DND-41 (cell line): ENCODE measurements at regions not wholly inside any gene's neighbourhood (a gene's known extent, or its start where the extent isn't known, plus 50 kb on each side); places are given as distances from the start of the nearest gene placed in this dataset.

Experiments
- ATAC-seq: fragments of 200-7000 bp; cut with Tn5 transposase; 3 replicates; pipeline ENCODE4 v1.9.1; 2021; ENCODE audit warnings: low read depth; ENCODE audit not compliant: insufficient read depth
- DNase-seq: peaks from one replicate; pipeline ENCODE4 v3.0.0-alpha.2; 2020
- H2AFZ ChIP-seq: 2 replicates; pipeline ENCODE4 v1.6.0; 2012; ENCODE audit warnings: low read depth, low read length
- H3K27ac ChIP-seq: 2 replicates; pipeline ENCODE4 v1.5.1; 2012; ENCODE audit warnings: low read length, inconsistent platforms
- H3K27me3 ChIP-seq: fragments of 200-600 bp; sonication (generic); 2 replicates; pipeline ENCODE4 v1.6.0; 2012; ENCODE audit warnings: low read length, mild to moderate bottlenecking, inconsistent platforms; ENCODE audit not compliant: insufficient read depth, poor library complexity
- H3K36me3 ChIP-seq: 2 replicates; pipeline ENCODE4 v1.5.1; 2012; ENCODE audit warnings: low read length, inconsistent platforms; ENCODE audit not compliant: insufficient read depth
- H3K4me1 ChIP-seq: 2 replicates; pipeline ENCODE4 v1.5.1; 2012; ENCODE audit warnings: mild to moderate bottlenecking, low read length; ENCODE audit not compliant: insufficient read depth
- H3K4me2 ChIP-seq: 2 replicates; pipeline ENCODE4 v1.6.0; 2012; ENCODE audit warnings: mild to moderate bottlenecking, moderate library complexity, low read length, inconsistent platforms; ENCODE audit not compliant: insufficient read depth
- H3K4me3 ChIP-seq, 2 experiments: fragments of 200-600 bp in 1 of 2; shearing (Covaris generic) in 1 of 2; 2 replicates each; pipeline ENCODE4 v1.5.1; 2012 to 2016; ENCODE audit warnings: inconsistent platforms in 2 of 2, low read length in 2 of 2, mild to moderate bottlenecking in 2 of 2, low read depth in 1 of 2, moderate library complexity in 1 of 2
- H3K79me2 ChIP-seq: 2 replicates; pipeline ENCODE4 v1.6.0; 2012; ENCODE audit warnings: low read length, inconsistent platforms; ENCODE audit not compliant: insufficient read depth
- H3K9ac ChIP-seq: 2 replicates; pipeline ENCODE4 v1.6.0; 2012; ENCODE audit warnings: low read depth, mild to moderate bottlenecking, inconsistent platforms, low read length, moderate library complexity
- H3K9me3 ChIP-seq: 2 replicates; pipeline ENCODE4 v1.5.1; 2012; ENCODE audit warnings: low read length, moderate library complexity, mild to moderate bottlenecking, inconsistent platforms; ENCODE audit not compliant: insufficient read depth, severe bottlenecking
- H4K20me1 ChIP-seq: 2 replicates; pipeline ENCODE4 v1.6.0; 2012; ENCODE audit warnings: low read length; ENCODE audit not compliant: insufficient read depth
- EZH2 ChIP-seq: IDR thresholded peaks from 3 replicates; pipeline ENCODE4 v1.6.1; 2012; ENCODE audit warnings: borderline replicate concordance, low read depth, mild to moderate bottlenecking, moderate library complexity, low read length, inconsistent platforms; ENCODE audit not compliant: severe bottlenecking
- TF ChIP-seq, protein P1 (sequence below): IDR thresholded peaks from 2 replicates; pipeline ENCODE4 v1.5.1; 2012; ENCODE audit warnings: borderline replicate concordance, low read length, moderate library complexity, mild to moderate bottlenecking; ENCODE audit not compliant: poor library complexity, severe bottlenecking; ENCODE audit errors: extremely low read depth

DNA sequence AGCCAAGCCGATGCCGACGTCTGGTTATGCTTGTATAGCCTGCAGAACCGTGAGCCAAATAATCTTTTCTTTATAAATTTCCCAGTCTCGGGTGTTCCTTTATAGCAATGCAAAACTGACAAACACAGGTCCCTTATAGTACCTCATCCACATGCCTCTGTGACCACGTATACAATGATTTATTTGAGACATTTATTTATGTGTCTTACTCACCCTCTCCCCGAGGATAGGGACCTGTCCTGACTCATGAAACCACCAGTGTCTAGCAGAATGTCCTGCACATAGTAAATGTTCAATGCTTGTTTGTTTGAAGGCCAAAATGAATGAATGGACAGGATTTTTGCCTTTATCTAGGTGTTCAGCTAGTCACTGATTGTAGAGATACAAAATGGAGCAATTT, 147.9 kb upstream of the FZD8 start:
- no peak for ATAC-seq
- H3K4me3 ChIP-seq: no peak overlapping the region
- peaks cover 3% of the 10 kb centered on the region for H3K9me3 ChIP-seq
- no peak overlapping the region for H2AFZ ChIP-seq
- no peaks in the 10 kb centered on the region for H4K20me1 ChIP-seq
- H3K4me1 ChIP-seq: no peaks in the 10 kb centered on the region
- TF ChIP-seq EZH2: no peak
- TF ChIP-seq, protein P1, sequence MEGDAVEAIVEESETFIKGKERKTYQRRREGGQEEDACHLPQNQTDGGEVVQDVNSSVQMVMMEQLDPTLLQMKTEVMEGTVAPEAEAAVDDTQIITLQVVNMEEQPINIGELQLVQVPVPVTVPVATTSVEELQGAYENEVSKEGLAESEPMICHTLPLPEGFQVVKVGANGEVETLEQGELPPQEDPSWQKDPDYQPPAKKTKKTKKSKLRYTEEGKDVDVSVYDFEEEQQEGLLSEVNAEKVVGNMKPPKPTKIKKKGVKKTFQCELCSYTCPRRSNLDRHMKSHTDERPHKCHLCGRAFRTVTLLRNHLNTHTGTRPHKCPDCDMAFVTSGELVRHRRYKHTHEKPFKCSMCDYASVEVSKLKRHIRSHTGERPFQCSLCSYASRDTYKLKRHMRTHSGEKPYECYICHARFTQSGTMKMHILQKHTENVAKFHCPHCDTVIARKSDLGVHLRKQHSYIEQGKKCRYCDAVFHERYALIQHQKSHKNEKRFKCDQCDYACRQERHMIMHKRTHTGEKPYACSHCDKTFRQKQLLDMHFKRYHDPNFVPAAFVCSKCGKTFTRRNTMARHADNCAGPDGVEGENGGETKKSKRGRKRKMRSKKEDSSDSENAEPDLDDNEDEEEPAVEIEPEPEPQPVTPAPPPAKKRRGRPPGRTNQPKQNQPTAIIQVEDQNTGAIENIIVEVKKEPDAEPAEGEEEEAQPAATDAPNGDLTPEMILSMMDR: no peak
- H3K4me2 ChIP-seq: no peak overlapping the region
- no peaks in the 10 kb centered on the region for H3K36me3 ChIP-seq
- no peaks in the 10 kb centered on the region for H3K79me2 ChIP-seq
- no peaks in the 10 kb centered on the region for H3K27me3 ChIP-seq
- H3K27ac ChIP-seq: no peak overlapping the region
- DNase-seq: no peak
- no peak overlapping the region for H3K9ac ChIP-seq

DNA sequence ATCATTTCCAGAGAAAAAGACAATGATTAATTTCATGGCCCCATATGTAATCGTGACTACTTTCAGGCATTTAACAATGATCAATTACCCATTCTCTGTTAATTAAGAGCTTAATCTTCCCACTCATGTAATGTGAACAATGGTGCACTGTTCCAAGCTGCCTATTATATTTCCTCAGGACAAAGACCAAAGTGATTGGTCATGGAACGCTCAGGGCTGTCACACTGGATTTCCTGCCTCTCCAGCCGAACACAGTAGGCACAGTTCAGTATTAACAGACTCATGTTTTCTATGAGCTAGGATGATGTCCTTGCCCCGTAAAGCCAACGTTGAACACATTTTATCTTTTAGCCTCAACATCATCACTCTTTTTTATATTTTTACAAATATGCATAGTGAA, 142.7 kb upstream of the FZD8 start:
- TF ChIP-seq, protein P1: no peak
- no peak for TF ChIP-seq EZH2
- no peak overlapping the region for H2AFZ ChIP-seq
- no peaks in the 10 kb centered on the region for H3K36me3 ChIP-seq
- no peak overlapping the region for H3K27ac ChIP-seq
- no peak for DNase-seq
- H3K4me1 ChIP-seq: no peaks in the 10 kb centered on the region
- no peak overlapping the region for H3K4me2 ChIP-seq
- H3K9ac ChIP-seq: no peak overlapping the region
- no peaks in the 10 kb centered on the region for H4K20me1 ChIP-seq
- H3K9me3 ChIP-seq: peaks cover 3% of the 10 kb centered on the region
- no peaks in the 10 kb centered on the region for H3K79me2 ChIP-seq
- H3K4me3 ChIP-seq: no peak overlapping the region
- ATAC-seq: no peak
- H3K27me3 ChIP-seq: no peaks in the 10 kb centered on the region

DNA sequence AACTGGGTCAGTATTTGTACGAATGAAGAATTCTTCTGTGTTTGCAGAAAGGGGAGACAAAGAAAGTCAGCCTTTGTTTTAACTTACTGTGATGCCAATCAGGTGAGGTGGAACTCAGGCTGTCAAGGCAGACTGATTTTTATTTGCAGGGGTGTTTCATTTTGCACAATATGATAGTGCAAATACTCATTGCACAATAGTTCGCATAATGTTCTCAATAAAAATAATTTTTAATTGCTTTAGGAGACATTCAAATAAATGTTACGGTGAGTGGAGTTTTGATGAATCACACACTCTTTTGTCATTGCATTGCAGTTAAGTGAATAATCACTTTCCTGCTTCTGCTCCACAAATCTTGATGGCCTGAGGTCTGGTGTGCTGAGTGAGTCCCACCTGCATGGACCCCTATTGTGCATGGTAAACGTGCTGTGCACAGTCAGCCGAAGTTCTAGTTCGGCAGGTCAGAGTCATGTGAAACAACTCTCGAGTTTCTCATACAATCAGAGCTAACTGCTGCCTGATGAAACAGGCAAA, 141.3 kb upstream of the FZD8 start:
- no peak for DNase-seq

More for the DNA sequence above, 141.3 kb upstream of the FZD8 start:
- Histone ChIP-seq H3K36me3 (no peaks in the 10 kb centered on the region), H4K20me1 (no peaks in the 10 kb centered on the region), H3K4me3 (no peak overlapping the region), H3K9me3 (peaks cover 2% of the 10 kb centered on the region), H3K79me2 (no peaks in the 10 kb centered on the region), H3K27me3 (no peaks in the 10 kb centered on the region), H3K27ac (no peak overlapping the region), H3K4me2 (no peak overlapping the region), H3K4me1 (no peaks in the 10 kb centered on the region), H3K9ac (no peak overlapping the region), H2AFZ (no peak overlapping the region)
- no peak for ATAC-seq
- TF ChIP-seq, protein P1: no peak
